Activated T-cell treated with anti-CD3 and anti-CD28 coated beads, Interleukin-2, amount 50 U/mL, for 1 hour (primary cell): ENCODE measurements at regions not wholly inside any gene's neighbourhood (a gene's known extent, or its start where the extent isn't known, plus 50 kb on each side); places are given as distances from the start of the nearest gene placed in this dataset.

ENCODE experiments used
- DNase-seq: peaks from one replicate; pipeline ENCODE4 v3.0.0-alpha.2; 2020

DNA sequence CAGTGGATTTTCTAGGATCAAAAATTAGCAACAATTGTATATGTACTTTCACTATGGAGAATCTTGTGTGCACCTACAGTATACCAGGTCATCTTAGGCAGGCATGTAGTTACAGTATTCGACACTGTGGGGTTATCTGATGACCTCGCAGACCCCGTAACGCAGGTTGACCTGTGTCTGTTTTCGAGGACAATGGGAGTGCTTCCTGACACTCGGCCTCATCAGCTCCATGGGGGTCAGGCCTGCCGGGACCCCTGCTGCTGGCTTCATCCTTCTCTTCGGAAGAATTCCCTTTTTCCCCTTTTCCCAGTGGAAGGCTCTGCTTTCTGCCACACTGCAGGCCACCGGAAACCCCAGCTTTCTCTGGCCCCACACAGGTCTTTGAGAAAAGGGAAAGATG lies 102.8 kb upstream of the TMEM18 start:
- DNase-seq, result no peak

DNA sequence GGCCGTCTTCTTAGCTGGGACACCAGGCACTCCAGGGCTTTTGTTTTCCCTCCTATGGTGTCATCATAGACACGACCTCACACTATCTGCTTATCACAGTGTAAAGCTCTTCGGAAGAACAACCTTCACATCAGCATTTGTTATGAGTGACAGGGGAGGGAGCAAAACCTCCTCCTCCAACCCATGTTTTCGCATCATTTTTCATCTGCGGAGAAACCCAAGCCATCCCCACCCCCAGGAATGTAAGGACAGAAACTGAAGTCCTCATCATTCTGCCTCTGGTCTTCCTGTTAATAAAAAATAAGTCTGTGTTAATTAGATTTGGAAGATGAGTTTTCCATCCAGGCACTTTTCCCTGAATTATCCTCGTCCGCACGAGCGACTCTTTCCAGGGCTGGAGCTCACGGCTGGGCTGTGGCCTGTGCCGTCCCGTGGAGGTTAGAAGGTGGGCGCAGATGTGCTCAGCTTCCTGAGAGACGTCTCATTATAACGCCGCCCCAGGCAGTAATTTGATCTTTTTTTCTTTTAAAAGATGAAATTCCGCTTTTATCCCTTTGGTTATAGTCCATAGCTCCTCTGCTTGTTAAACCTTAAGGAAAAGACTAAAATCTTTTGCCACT lies 101.6 kb upstream of the TMEM18 start:
- DNase-seq, result no peak

DNA sequence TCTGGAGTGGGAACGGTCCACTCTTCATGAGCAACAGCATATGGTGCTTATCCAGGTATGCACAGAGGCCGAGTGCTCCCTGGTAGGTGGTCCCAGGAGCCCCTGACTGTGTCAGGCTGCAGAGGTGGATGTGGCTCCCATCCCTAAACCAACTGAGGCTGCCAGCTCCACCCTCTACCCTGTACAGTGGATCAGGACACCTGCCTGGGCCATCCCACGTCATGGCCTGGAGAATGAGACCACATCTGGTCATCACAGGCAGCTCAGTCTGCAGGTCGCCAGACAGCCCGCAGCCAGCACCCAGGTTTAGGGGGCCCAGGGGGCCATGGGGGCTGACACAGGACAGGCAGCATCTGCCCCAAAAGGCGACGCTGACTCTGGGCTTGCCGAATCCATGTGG lies 100.3 kb upstream of the TMEM18 start:
- DNase-seq, result no peak

DNA sequence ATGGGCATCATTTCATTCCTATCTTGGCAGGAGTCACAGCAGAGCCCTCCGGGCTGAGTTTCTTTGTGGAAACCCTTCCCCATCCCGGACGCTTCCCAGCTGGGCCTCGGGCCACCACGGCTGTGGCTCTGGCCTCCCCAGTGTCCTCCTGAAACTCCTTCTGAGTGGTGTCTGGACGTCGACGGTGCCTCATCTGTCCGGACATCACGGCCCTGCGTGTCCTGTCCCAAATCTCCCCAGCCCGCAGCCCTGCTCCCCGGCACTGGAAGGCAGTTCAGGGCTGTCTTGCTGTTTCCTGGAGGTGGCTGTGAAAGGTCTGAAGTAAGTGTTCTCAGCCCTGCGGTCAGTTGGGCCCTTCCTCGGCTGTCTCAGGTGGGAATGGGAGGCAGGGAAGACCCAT lies 99.8 kb upstream of the TMEM18 start:
- no peak for DNase-seq

DNA sequence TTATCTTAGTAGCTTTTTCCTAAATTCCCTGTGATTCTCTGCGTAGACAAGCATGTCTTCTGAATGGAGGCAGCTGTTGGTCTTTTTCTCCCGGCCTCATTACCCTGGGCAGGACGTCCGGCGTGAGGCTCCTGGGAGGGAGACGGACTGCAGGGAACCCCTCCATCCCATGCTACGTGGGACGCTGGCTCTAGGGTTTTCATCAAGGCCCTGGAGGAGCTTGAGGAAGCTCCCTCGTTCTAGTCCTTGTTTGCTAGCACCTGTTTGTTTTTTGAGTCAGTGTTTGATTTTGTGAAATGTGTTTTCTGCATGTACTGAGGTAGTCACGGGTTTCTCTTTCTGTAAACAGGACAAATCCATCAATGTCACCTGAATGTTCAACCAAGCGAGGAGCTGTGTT lies 99.3 kb upstream of the TMEM18 start:
- no peak for DNase-seq

DNA sequence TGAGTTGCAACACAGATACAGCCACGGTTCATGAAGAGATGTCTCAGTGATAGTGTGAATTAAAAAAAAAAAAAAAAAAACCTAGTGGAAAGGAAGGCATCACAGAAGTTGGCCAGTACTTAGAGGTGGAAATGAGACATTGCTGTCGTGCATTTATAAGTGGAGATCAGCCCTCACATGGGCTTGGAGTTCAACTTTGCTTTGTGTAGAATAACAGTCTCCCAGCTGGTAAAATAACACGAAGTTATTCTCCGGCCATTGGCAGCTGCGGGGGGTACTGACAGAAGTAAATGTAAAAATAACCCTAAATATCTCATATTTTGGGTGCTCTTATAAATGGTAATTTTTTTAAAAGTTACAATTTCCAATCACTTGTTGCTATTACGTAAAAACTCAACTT lies 98.8 kb upstream of the TMEM18 start:
- DNase-seq, result no peak

DNA sequence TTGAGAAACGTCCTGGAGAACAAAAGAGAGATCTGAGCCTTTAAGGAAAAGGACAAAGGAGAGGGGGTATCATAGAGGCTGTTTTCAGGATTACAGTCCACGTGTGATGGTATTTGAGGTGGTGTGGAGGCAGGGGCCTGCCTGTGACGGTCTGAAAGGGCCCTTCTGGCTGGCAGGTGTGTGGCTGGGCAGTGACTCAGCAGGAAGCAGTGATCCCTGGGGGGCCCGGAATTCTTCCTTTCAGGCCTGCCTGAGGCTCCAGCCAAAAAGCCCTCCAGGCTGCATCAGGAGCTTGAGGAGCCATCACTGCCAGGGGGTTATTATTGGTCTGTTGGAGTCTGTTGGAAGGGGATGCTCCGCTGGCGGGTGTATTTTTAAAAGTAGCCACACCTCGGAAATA lies 97.2 kb upstream of the TMEM18 start:
- DNase-seq, result no peak

DNA sequence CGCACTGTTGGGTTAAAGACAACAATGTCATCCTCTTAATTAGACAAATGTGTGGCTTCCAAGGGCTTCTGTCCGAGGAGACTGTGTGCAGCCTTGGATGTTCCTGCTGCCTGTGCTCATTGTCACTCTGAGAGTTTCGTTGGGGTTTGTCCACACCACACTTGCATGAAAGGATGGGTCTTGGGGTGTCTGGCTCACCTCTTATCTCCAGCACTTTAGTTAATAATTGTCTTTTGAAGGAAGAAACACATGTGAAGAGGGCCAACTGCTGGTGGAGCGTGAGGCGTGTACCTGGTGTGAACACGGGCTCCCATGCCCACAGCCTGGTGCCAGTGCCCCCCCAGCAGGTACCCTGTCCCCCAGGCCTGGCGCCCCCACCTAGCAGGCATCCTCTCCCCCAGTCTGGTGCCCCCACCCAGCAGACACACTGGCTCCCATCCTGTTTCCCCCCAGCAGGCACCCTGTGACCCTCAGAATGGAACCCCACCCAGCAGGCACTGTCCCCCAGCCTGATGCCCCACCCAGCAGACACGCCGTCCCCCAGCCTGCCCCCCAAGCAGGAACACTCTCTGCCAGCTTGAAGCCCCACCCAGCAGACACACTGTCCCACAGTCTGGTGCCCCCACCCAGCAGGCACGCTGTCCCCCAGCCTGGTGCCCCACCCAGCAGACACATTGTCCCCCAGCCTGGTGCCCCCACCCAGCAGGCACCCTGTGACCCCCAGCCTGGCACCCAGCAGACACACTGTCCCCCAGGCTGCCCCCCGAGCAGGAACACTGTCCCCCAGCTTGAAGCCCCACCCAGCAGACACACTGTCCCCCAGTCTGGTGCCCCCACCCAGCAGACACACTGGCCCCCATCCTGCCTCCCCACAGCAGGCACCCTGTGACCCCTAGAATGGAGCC lies 96.3 kb upstream of the TMEM18 start:
- DNase-seq, result no peak

DNA sequence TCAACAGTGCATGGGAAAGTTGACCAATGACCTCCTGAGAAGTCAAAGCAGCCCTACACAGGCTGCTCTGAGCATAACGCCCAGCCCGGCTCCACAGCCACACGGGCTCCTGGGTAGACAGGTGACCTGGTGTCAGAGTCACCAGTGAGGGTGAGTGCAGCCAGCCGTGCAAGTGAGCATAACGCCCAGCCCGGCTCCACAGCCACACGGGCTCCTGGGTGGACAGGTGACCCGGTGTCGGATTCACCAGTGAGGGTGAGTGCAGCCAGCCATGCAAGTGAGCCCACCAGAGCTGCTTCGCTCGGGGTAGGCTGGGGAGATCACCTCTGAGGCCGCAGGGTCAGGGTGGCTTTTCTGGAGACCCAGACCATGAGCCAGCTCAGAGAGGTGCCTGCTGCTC lies 94.3 kb upstream of the TMEM18 start:
- DNase-seq, result no peak

DNA sequence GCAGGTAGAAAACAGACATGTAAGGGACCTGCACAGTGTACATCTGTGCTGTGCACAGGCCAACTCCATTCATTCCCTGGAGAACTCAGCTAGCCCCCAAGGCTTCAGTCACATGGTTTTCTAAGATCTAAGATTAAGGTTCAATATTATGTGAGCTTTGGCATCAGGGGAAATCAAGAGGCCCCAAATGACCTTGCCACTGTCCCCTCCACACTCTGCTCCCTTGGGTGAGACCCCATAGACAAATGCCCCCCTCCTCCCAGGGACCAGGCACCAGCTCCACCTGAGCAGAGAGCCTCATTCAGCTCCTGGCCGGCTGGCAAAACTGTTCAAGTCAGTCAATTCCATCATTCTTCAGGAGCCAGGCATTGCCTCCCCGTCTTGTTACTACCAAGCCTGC lies 93.6 kb upstream of the TMEM18 start:
- DNase-seq, result no peak

DNA sequence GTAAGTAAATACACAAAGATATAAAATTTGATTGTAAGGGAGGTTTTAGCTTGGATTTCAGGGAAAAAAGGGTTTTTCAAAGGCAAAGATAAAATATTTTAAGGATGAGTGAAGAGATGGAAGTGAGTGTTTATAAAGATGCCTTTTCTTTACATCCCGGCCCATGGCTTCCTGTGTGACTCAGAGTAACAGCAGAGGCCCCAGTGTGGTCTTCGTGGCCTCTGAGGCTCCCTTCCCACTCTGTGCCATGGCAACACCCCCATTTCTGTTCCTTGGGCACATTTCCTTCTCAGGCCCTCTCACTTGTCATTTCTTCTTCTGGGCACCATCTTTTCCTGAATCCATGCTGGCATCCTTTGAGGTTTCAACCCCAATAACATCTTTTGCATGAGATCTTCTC lies 92.6 kb upstream of the TMEM18 start:
- no peak for DNase-seq

DNA sequence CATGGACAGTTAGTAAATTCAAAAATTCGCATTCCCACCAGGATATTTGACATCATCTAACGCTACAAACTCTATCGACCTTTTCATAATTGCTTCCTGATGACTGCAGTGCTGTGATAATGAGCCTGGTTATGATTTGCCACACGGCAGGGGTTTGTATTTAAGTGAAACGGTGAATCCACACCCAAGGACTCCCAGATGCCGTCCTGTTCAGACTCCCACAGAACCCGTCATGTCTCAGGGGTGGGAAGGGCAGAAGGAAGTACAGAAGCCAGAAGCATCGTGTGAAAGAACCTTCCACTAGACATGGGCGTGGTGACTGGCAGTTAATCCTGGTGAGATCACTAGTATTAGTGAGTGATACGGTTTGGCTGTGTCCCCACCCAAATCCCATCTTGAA lies 91.2 kb upstream of the TMEM18 start:
- no peak for DNase-seq

DNA sequence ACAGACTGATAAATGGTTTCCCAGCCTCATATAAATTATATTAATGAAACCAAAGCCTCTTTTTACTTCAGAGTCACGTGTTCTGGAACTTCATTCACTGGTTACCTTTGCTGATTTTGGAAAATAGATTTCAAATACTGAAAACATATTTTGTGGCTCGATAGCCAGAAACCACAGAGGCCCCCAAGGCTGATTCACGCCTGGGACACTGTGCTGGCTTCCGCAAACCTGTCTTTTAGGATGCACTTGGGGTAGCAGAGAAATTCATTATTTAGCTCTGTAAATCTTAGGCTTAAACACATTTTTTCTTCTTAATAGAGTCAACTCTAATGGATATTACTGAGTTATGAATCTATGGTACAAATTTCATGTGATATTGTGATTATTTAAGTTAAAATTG lies 90.7 kb upstream of the TMEM18 start:
- no peak for DNase-seq

DNA sequence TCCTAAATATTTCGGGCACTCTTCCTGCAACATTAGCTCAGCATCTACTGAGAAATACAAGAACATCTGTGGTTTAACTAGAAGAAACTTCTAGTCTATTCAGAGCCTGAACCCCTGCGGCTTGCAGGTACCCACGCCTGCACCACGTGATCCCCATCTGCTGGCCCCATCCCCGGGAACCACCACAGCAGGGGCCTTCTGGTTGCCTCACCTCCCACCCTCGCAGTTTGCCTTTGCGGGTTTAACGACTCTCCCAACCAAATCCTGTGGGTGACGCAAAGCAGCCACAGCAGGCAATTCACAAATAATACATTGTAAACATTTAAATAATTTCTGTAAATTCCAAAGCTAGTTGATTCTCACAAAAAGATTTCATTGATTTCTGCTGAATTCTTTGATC lies 90.2 kb upstream of the TMEM18 start:
- no peak for DNase-seq

DNA sequence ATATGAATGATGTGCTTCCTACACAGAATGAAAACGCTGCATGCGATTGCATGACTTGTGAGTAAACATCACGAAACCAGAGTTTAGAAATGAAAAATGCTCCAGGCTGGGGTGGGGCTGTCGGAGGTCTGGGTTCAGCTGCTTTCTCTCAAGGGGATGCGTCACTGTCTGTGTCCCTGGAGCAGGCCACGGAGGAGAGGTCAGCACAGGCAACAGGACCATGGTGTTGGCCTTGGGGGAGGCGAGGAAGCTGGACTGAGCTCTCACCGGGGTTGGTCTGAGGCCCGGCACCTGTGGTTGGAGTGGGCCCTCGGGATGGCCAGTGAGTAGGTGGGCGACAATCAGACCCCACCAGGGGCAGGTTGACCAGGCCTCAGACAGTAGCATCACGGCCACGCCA lies 89.0 kb upstream of the TMEM18 start:
- DNase-seq, result no peak

DNA sequence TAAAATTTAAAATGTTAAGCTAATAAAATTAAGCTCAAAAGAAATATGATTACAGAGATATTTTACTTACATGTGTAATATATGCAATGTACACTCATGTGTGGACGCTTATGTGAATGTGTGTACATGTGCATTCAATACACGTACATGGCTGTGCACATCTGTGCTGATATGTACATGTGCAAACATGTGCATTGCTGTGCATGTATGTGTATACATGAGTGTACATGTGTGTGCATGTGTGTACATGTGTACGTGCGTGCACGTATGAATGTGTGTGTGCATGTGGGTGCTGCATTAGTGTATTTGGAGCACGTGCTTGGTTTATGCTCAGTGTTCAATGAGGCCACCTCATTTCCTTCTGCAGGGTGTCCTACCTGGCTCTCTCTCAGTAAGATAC lies 88.2 kb upstream of the TMEM18 start:
- no peak for DNase-seq

DNA sequence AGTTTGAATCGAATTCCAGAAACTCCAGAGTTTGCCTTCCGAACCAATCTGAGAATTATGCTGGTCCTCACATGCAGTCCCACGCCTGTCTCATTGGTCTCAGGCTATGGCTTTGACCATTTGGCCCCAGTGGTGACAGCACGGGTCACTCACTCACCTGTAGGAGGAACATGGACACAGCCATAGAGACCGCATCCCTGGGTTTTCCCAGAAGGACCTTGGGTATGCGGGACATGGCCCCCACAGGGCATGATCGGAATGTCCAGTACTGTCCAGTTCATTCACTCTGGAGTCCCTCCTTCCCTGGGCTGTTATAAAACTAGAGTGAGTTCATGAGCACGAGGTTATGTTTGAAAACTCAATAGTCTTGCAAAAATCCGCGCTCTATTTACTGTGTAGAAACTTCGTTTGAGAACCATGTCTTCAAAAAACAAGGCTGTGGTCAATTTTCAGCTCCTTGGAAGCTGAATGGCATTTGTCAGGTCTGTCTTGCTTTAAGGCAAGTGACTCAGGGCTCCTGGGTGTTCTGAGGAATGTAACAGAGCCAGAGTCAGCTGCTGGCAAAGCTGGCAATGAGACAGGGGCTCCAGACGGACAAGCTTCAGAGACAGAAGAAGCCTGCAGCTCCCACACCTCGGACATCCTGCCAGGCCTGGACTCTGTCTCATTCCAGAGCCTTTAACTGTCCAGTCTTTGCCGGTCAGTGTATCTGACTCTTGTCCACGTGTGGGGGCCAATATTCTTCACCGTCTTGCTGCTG lies 86.7 kb upstream of the TMEM18 start:
- DNase-seq, result no peak

DNA sequence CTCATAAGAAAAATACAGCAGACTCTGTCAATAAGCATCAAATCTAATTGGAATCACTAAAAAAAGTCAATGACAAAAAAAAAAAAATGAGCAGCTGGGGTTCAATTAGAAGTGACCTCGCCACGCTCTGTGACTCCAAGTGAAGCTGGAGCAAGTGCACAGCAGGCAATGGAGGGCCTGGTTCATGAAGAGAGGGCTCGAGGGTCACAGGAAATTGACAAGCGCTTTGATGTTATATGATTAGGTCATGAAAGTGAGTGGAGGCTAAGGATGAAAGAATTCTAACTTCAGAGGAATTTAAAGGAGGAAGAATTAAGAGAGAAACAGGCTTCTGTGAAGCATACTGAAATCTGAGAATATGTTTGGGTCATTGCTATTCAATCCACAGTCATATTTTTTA lies 85.4 kb upstream of the TMEM18 start:
- DNase-seq, result no peak

DNA sequence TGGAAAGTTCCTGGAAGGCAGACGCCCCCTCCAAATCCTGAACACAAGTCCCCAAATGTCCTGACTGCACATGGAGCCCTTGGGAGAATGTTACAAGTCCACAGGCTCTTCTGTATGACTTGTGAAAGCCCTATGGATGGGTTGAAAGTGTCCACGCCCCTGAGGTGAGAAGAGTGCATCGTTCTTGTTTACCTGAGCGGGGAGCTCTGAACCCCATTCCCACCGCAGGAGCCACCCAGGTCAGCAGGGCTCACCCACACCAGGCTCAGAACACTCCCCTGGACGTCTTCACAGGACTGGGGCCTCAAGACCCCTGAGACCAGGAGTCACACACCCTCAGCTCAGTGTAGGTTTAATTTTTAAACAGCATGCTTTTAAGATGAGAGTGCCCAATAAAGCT lies 84.2 kb upstream of the TMEM18 start:
- DNase-seq, result no peak

DNA sequence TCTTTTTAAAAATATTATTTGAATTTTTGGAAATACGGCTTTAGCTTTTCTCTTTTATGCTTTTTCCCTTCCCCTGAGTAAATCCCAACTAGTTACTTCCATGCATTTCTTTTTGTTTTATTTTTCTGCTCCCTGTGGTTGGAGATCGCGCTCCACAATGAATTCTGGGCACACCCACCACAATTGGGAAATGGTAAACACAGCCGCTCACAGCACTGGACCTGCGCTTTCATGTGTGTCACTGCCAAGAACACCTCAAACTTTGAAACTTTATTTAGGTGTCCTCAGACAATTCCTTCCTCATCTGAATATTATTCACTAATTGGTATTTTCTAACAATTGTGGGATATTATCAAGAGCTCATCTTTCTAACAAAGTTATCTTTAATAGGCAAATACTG lies 82.8 kb upstream of the TMEM18 start:
- DNase-seq, result no peak

DNA sequence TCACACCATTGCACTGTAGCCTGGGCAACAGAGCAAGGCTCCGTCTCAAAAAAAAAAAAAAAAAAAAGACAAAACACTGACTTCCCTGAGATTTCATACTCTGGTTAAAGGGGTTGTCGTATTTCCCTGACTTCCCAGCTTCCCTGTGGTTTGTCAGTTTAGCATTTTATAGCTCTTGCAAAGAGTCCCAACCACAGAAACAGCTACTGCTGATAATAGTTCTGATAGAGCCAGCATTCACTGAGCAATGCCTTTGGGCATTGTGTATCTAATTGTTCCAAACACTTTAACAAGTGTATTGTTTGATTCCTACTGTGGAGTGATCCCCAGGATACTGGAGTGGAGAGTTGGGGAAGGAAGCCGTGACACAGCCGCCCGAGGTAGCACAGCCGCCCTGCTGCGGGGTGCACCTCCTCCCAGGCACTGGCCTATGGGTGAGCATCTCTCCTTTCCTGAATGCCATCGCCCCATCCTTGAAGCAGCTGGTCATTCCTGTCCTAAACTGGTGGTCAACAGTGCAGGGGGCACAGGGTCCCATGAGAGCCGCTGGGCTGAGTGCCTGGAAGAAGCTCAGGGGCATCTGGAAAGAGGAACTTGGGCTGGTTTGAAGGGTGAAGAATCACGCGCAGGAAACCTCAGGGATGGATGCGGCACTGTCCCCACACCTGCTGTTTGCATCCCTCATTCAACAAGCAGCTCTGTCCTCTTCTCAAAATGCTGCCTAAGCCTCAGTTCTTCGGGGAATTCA lies 81.0 kb upstream of the TMEM18 start:
- no peak for DNase-seq

DNA sequence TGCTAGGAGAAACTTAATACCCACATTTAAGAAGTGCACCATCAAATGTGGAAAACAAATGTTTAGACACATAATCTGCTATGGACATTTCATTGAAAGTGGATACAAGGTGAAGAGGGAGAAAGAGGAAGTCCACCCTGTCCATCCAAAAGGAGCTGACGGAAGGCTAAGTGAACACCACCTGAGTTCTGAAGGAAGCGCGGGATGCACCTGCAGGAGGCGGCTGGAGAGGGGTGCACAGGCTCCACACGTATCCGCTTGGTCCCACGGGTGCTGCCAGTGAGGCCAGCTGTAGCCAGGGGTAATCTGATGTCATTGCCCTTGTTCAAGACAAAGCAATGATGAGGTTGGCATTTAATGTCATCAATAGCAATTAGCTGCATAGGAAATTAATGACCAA lies 75.9 kb upstream of the TMEM18 start:
- DNase-seq, result no peak

DNA sequence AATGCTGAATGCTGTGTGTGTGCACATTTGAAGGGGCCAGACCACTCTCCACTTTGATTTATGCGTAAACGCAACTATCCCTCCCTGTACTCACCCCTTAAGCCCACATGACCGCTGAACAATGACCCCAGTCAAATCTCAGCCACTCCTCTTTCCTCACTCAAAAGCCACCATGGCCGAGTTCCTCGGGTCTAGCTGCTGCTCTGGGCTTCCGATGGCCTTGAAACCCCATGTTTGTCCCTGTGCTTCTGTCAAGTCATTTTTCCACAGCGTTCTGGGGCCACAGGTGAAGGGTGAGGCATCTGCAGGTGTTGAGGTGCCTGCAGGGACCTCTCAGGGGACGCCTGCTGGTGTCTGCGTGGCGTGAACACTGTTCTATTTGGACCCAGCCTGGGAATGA lies 74.3 kb upstream of the TMEM18 start:
- DNase-seq, result no peak
